ENCODE measurements at regions not wholly inside any gene's neighbourhood (a gene's known extent, or its start where the extent isn't known, plus 50 kb on each side); places are given as distances from the start of the nearest gene placed in this dataset.
"Not testable (repeated sequence)": the region's sequence is repeated elsewhere in the genome, so short reads cannot be mapped to it uniquely, and the experiment has no call there.

DNA sequence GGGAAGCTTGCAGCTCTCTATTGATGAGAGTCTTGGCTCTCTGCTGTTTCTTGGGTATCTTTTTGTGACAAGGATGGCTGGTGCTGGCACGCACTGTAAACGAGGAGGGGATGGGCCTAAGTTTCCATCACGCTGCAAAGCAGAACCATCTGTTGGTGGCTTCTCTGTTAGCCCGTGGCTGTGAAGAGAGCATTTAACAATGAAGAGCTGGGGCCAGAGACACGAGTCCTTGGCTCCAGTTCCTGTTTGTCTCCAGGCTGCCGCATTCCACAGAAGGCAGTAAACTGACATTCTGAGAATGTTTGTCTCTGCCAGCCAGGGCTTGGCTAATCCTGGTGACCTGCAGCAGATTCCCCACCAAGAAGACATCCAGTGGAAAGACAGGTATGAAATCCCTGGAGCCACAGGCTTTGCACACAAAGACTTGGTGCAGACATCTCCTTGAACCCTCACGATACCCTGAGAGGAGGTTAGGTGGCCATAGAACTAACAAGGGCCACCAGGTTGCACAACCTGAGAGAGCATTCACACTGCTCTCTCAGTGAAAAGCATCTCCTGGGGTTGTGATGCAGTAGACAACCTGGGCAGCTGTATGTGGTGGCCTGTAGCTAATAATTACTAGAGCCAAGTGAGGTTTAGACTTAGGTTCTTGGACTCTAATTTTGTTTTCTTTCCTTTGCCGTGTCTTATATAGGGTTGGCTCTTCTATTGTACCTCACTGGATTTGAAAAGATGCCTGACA, 130.9 kb downstream of the ASB7 start:
- CTCF ChIA-PET: no interaction called here
- POLR2A ChIA-PET: no interaction called here

DNA sequence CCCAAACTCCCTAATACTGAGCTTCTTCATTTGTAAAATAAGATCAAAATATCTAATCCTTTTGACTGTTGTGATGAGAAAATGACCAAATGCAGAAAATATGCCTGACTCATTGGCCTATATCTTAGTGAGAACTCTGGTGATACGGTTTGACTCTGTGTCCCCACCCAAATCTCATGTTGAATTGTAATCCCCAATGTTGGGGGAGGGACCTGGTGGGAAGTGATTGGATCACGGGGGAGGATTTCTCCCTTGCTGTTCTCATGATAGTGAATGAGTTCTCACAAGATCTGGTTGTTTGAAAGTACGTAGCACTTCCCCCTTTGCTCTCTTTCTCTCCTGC, 131.4 kb downstream of the ASB7 start:
- POLR2A ChIA-PET, CTCF ChIA-PET: not testable (repeated sequence)

DNA sequence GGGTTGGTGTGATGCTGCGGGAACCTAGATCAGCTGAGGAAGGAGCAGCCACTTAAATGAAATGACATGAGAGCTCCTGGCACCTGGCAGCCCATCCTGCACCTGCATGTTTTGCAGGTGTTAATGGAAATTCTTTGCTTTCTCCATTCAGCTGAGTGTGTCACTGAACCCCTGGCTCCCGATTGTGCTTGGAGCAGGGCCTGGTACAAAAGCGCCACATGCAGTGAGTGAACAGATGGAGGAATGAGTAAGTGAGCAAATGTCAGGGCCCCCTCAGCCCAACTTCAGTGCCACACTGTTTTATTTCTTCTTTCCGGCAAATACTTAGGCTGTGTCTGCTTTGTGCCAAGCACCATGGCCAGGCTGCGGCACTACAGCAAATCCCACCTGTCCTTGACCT, 132.2 kb downstream of the ASB7 start:
- POLR2A ChIA-PET: no interaction called here
- CTCF ChIA-PET: interaction anchor here (1.4 kb wide), 1 partner anchor 139 kb away, joined by 3 read pairs; no protein-coding TSS in a partner anchor

DNA sequence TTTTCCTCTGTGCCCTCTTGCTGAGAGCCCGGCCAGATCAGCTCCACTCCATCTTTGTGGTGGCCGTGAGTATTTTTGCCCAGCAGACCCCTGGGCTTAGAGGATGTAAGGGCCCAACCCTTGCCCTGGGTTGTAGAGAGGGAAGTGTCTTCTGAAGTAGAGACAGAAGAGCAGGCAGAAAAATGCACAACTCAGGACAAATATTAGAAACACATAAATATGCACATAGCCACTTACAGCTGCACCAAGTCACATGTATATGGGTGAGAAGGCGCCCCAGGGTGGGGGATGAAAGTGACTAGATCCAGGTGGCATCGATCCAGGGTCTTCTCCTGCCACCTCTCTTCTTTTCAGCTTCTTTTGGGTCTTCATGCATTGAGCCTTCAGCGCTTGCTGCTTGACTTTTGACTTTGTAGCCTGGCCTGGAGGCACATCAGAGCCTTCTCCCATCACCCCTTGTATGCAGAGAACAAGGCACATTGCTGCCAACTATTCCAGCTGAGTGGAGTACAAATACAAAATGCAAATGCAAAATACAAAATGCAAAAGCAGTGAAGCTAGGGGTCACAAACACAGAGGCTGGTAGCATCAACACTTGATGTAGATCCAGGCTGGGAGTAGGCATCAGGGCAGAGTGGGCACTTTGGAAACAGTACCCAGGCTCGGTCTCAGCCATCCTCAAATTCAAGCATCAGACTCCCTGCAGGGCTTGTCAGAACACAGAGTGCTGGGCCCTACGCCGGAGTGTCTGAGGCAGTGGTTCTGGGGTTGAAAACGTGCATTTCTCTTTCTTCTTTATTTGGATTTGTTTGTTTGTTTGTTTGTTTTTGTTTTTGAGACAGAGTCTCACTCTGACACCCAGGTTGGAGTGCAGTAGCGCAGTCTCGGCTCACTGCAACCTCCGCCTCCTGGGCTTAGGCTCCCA, 133.0 kb downstream of the ASB7 start:
- CTCF ChIA-PET: interaction anchor here (0.5 to 1.4 kb wide), 2 partner anchors 102 to 138 kb away, joined by 3 read pairs; no protein-coding TSS in a partner anchor
- POLR2A ChIA-PET: no interaction called here

DNA sequence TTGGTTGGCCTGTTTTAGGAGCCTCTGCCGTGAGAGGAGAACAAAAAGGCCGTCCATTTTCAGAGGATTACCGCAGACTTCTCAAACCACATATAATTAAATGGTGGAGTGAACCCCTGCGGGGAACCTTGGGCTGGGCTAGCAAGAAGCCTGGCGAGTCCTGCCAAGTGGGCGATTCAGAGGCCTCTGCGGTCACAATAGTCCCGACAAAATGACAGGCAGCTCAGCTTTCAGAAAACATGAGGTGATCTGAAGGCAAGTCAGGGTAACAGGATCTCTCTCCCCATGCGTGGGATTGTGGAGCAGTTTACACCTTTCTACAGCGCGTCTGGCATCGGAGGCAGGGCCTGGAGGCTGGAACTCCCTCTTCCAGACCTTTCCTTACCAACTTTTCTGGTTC, 134.8 kb downstream of the ASB7 start:
- CTCF ChIA-PET: no interaction called here

DNA sequence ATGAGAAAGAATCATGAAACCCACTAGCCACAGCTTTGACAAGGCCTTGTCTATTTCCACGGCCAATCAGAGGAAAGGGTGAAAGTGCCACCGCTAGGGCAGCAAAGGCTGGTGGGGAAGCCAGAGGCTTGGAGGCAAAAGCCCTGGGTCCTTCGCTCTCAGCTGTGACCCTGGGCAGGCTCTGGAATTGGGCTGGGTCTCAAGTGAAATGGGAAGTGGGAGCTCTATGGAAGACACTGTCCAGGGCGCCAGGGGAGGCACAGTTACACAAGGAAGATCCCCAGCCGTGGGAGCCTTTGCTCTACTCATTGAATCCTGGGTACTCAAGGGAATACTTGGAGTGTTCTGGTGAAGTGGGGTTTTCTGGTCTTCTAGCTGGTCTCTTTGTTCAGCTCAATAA, 136.2 kb downstream of the ASB7 start:
- ChIA-PET CTCF (no interaction called here), POLR2A (no interaction called here)

More for the DNA sequence above, 134.8 kb downstream of the ASB7 start:
- POLR2A ChIA-PET: no interaction called here

DNA sequence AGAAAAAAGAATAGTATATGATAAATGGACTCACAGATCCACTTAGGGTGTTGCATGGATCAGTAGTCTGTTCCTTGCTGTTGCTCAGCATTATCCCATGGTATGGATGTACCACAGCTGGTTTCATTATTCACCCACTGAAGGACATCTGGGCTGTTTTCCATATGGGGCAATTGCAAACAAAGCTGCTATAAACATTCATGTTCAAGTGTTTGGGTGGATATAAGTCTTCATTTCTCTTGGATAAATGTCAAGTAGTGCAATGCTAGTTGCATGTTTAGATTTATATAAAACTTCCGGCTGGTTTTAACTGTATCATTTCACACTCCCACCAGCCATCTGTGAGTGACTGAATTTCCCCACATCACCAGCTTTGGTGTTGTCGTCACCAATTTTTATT, 137.7 kb downstream of the ASB7 start:
- ChIA-PET POLR2A (no interaction called here), CTCF (no interaction called here)

DNA sequence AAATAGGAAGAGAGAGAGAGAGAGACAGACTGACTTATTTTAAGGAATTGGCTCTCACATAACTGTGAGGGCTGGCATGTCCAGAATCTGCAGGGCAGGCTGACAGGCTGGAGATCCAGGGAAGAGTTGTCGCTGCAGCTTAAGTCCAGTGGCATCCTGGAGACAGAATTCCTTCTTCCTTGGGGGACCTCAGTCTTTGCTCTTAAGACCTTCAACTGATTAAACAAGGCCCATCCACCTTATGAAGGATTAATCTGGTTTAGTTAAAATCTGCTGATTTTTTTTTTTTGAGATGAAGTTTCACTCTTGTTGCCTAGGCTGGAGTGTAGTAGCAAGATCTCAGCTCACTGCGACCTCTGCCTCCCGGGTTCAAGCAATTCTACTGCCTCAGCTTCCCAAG, 128.0 kb upstream of the ALDH1A3 start:
- CTCF ChIA-PET: no interaction called here

DNA sequence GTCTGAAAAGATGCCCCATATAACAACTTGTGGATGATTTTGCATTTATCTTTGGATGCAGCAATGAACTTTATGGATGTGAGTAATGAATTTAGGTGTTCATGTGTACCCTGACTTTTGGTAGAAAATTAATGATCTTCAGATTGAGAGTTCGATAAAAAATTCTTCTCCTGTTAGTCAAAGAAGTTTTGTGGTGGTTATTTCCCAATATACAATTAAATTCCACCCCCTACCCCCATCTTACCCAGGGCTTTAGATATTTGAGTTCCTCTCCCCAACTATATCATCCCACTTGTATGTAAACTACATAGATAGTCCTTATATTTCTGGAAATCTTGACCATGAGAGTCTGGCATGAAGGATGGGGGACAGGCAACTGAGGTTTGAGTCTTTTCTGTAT, 126.1 kb upstream of the ALDH1A3 start:
- POLR2A ChIA-PET: no interaction called here
- CTCF ChIA-PET: no interaction called here

More for the DNA sequence above, 128.0 kb upstream of the ALDH1A3 start:
- POLR2A ChIA-PET: no interaction called here

DNA sequence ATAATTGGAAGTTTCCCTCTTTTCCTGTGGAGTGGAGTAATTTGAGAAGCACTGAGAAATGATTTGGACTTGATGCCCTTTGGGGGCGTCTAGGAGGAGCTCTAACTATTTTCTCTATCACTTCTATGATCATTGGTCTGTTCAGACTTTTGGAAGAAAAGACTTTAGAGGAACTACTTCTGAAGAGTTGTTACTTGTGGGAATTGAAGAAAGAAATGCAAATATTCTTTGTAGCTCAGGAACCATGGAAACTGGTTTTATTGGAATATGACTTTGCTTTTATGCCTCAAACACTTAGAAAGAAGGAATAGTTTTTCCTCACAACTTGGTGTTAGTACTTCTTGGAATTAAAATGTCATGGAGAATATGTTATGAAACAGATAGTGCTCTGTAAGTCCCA, 122.0 kb upstream of the ALDH1A3 start:
- ChIA-PET POLR2A (no interaction called here), CTCF (no interaction called here)

DNA sequence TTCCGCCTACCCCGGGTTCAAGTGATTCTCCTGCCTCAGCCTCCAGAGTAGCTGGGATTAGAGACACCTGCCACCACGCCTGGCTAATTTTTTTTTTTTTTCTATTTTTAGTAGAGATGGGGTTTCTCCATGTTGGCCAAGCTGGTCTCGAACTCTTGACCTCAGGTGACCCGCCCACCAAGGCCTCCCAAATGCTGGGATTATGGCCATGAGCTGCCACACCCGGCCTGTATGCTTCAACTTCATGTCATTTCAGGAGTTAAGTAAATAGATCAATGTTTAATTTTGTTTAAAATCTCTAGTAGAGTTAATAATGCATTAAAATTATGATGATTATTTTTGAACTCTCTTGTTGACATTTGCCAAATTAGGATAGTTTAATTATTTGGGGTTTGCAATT, 121.1 kb upstream of the ALDH1A3 start:
- CTCF ChIA-PET: no interaction called here
- POLR2A ChIA-PET: interaction anchor here (0.6 kb wide), 1 partner anchor 63 kb away, joined by 3 read pairs; no protein-coding TSS in a partner anchor

DNA sequence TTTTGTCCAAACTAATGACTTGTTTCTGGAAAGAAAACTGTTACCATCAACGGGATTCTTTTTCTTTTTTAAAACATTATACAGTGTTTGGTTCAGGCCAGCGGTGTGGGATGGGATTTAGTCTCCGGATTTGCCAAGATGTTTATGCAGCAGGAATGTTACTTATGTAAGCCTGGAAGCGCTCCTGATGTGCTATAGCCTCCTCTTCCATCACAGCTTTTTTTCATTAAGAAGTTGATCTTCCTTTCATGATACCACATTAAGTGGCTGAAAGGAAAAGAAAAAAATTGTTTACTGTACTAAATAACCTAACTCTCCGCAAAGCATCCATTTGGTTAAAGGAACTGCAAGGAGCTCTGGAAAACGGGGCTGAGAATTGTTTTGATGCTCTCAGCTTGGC, 120.5 kb upstream of the ALDH1A3 start:
- ChIA-PET CTCF (no interaction called here), POLR2A (interaction anchor here (0.6 kb wide), 1 partner anchor 63 kb away, joined by 3 read pairs; no protein-coding TSS in a partner anchor)

DNA sequence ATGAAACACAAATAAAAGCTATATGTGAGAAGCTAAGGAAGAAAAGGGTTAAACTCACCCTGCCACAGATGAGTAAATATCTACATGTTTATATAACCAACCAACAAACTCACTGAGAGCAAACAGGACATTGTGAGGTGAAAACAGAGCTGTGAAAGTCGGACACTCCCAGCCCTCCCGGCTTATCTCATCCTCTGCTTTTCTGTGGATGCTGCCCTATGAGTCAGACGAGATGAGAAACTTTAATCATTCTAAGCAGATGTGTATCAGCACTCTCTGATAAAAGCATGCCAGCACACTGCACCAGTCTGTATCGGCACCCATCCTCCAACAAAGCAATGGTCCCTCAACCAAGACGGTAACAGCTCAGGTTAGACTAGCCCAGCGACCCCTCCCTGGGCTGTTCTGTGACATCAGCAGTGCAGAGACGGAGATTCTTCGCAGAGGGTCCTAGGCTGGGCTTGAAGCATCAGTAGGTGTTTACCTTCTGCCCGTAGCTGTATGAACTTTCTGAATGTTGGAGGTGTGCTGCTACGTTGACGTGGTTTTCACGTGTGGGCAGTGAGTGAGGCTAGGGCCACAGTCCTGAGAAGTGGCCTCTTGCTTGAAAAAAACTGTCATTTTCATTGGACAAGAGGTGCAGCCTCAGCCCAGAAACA, 119.8 kb upstream of the ALDH1A3 start:
- ChIA-PET CTCF (interaction anchor here (1.0 kb wide), 1 partner anchor 10 kb away, joined by 3 read pairs; no protein-coding TSS in a partner anchor), POLR2A (no interaction called here)

DNA sequence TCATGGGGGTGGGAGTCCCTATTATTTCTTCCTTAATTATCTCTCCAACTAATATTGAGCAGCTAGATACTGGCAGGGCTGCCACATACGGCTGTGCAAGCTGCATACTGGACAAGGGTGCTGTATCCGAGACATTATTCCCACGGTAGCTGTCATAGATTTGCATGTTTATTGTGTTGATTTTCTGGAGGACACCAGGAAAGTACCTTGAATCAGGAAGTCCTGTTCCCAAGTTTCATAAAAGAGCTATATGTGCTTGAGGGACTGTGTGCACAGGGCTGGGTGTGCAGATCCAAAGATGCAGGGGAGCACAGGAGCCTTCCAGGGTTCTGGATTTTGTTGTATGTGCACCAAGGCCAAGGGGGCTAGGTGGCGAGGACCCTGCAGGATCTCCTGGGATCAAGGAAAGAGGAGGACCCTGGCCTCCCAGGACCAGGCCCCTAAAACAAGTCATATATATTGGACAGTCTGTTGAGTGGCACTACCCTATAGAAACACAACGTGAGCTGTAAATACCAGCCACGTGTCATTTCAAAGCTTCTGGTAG, 119.2 kb upstream of the ALDH1A3 start:
- CTCF ChIA-PET: interaction anchor here (1.0 kb wide), 1 partner anchor 9 kb away, joined by 3 read pairs; no protein-coding TSS in a partner anchor
- POLR2A ChIA-PET: no interaction called here

DNA sequence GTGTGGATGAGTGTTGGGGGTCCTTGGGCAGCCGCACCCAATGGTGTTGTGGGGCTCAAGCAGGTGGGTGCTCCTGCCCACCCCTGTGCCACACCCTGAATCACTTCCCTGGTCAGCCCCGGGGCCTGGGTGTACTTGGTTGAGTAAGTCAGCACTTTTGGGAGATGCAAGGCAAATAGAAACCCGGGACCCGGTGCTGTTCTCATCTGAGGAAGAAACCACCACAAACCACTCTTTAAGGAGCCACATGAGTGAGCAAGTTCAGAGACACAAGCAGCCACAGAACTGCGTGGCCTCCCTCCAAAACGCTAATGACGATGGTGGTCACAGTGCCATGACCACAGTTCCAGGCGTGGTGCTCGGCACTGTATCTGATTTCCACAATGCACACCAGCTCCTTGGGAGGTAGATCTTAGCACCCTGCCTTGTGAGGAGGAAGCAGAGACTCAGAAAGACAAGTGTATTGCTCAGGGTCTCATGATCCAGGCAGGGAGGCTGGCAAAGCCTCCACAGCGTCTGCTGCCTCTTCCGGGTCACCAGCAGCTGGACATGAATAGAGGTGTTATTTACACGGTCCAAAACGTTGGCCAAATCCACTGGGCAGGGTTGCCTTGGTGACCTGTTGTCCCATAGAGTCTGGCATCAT, 118.2 kb upstream of the ALDH1A3 start:
- ChIA-PET POLR2A (no interaction called here), CTCF (no interaction called here)

DNA sequence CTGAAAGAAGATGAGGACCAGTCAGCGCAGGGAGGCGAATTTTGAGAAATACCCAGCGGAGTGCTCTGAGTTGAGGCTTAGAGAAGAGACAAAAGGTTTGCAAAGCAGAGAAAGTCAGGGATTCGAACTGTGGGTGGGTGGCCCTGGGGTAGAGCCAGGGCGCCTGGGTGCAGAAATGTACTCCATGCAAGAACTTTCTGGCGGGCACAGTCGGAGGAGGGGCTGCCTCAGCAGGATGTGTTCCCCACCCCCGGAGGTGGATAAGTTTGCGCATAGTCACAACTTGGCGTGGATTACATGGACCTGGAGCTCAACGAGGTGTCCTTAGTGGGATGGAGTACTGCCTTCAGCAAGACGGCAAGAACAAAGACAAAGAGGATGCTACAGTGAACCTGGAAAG, 117.3 kb upstream of the ALDH1A3 start:
- CTCF ChIA-PET: no interaction called here
- POLR2A ChIA-PET: no interaction called here

DNA sequence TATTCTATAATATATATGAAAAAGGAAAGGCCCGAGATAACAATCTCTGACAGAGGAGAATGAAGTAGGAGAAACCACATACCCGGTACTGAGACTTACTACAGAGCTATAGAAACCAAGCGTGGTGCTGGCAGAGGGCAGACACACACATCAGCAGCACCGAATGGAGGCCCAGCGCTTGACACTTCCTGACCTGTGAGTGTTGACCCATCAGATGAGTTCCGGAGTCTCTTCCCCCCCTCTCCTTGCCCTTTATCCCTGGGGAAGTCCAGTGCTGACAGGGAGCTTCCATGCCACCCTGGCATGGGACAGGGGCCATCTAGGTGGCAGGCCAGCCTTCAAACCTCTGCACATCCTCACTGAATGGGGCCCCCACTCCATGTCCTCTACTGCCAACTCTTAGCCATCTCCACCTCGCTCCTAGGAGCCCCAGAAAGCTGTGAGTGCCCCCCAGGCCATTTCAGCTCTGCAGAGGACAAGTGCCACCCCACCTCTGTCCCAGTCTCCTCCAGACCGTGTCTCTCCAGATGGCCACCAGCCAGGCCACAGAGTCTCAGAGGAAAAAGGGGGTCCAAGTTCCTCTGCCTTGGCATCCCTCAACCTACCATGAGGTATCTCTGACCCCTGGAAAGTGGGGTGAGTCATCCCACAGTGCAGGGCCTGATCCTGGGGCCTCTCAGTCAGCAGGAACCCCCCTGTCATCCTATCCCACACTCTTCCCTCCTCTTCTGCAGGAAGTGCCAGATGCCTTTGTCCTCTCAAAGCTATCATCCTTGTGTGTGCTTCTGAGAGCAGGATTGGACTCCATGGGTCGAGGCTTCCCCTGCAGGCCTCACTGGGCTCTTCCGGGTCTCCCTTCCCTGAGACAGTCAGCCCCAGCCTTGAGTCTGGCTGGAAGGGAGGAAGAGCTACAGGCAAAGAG, 116.5 kb upstream of the ALDH1A3 start:
- CTCF ChIA-PET: no interaction called here
- POLR2A ChIA-PET: no interaction called here

DNA sequence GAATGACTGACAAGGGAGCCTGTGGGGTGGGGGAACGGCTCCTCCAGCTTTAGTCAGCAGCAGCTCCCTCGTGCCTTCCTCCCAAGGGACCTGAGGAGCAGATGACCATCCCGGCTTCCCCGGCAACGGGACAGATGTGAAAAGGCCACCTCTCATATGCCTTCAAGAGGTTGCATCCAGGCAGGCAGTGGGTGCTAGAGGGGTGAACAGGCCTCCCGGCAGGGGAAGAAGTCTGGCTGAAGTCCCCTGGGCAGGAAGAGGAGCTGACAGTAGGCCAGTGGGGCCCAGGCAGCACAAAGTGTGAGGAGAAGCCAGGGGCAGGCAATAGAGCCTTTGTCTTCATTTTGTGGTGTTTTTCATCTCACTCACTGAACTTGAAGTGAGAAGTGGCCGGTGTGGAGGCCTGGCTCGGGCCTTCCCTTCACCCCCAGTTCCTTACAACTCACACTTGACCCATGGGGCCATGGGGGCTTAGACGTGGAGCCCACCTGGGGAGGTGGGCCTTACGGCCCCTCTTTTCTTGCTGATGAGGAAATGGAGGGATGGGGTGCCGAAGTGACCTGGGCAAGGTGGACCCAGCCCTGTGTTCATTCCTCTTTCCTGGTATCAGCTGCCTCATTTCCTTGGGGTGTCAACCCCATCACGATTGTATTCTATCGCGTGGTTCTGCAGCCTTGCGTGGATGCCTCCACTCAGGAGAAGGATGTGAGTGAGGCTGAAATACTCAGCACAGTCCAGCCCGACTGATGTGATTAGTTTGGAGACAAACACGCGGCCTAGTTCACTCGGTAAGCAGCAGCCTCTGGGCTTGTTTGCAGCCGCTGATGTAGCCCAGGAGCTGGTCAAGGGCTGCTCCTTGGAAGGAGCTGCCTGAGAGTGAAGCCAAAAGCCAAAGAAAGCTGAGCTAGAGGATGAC, 115.5 kb upstream of the ALDH1A3 start:
- ChIA-PET CTCF (no interaction called here), POLR2A (no interaction called here)

All from activated CD8-positive, alpha-beta memory T cell treated with anti-CD3 and anti-CD28 coated beads for 36 hours (primary cell).